ENCODE measurements at regions not wholly inside any gene's neighbourhood (a gene's known extent, or its start where the extent isn't known, plus 50 kb on each side); places are given as distances from the start of the nearest gene placed in this dataset.

DNA sequence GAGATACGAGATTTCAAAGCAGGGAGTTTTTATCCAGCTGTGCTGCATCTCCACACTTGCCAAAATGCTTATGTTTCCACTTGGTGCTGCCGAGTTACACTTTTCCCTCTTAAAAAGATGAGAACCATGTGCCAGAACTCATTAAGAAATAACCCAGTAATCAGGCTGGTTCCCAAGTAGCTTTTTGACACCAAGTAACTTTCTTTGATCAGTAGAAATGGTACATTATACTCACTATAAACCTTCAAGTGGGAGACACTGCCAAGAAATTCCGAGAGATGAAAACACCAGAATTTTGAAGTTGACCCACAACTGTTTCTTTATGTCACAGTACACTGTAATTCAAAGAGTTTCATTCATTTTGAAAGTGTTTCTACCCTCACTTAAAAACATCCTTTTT, 164.6 kb upstream of the CCDC54 start:
- Histone ChIP-seq H3K9me3 (no peaks in the 10 kb centered on the region), H3K27me3 (replicated peaks; ENCODE audit: insufficient read depth) (no peaks in the 10 kb centered on the region), H3K36me3 (no peaks in the 10 kb centered on the region), H3K4me1 (ENCODE audit: control insufficient read depth in 1 of 2, low read depth in 2 of 2) (peaks cover 18 to 41% of the 10 kb centered on the region in 2 donors), H3K27ac (no peak overlapping the region), H3K4me3 (no peak overlapping the region)
- DNase-seq (ENCODE audit: low spot score) (no peak), ATAC-seq (ENCODE audit: insufficient number of reproducible peaks, low FRiP score, low read depth) (no peak)
- TF ChIP-seq CTCF (IDR thresholded peaks at IDR 0.05): no peak

DNA sequence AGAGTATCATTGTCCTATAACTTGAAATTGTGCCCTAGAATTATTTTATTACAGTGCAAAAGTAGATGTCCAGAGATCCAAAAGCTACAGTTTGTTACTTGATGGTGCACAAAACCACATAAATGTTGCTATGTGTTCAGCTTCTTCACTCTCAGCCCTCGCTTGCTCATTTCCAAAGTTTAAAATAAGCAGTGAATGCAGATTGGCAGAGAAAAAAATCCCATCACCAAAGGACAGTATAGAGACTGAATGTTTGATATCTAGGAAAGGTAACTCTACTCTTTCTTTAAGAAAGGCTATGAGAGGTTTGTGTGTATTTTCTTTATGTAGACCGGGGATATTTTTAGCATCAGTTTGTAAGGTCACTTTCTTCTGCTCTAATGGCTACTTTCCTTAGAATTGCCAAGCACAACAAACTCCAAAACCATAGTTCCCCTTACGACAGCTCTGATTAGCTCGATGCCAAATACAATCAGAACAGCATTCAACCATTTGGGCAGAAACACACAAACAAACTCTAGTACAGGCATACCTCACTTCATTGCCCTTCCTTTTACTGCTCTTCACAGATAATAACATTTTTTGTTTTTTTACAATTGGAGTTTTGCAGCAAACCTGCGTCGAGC, 164.1 kb upstream of the CCDC54 start:
- ATAC-seq (ENCODE audit: insufficient number of reproducible peaks, low FRiP score, low read depth) (no peak), DNase-seq (ENCODE audit: low spot score) (no peak)
- no peaks in the 10 kb centered on the region for H3K36me3 ChIP-seq
- no peak overlapping the region for H3K27ac ChIP-seq
- H3K9me3 ChIP-seq: no peaks in the 10 kb centered on the region
- no peak overlapping the region for H3K4me3 ChIP-seq
- peaks cover 16 to 37% of the 10 kb centered on the region in 2 donors for H3K4me1 ChIP-seq (ENCODE audit: control insufficient read depth in 1 of 2, low read depth in 2 of 2)
- H3K27me3 ChIP-seq (replicated peaks; ENCODE audit: insufficient read depth): no peaks in the 10 kb centered on the region
- no peak for TF ChIP-seq CTCF (IDR thresholded peaks at IDR 0.05)

DNA sequence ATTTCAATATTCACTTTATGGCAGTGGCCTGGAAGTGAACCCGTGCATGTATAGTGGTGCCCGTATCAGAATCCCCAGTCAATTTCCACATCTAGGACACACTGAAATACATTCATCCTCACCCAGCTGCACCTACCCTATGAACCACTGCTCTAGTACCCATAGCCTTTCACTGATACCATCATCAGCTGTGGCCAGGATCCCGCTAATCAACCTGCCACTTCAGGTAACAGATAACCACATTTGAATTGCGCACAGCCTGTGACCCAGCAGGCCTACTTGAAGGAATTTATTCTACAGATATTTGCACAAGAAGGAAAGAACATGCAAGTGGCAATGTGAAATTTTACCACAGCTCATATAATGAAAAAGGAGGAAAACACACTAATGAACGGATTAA, 161.0 kb upstream of the CCDC54 start:
- Histone ChIP-seq H3K27me3 (replicated peaks; ENCODE audit: insufficient read depth) (no peaks in the 10 kb centered on the region), H3K36me3 (no peaks in the 10 kb centered on the region), H3K9me3 (no peaks in the 10 kb centered on the region), H3K4me1 (ENCODE audit: control insufficient read depth in 1 of 2, low read depth in 2 of 2) (peaks cover 6 to 15% of the 10 kb centered on the region in 2 donors), H3K27ac (no peak overlapping the region), H3K4me3 (no peak overlapping the region)
- TF ChIP-seq CTCF (IDR thresholded peaks at IDR 0.05): no peak
- ATAC-seq (ENCODE audit: insufficient number of reproducible peaks, low FRiP score, low read depth): no peak
- DNase-seq (ENCODE audit: low spot score): no peak

DNA sequence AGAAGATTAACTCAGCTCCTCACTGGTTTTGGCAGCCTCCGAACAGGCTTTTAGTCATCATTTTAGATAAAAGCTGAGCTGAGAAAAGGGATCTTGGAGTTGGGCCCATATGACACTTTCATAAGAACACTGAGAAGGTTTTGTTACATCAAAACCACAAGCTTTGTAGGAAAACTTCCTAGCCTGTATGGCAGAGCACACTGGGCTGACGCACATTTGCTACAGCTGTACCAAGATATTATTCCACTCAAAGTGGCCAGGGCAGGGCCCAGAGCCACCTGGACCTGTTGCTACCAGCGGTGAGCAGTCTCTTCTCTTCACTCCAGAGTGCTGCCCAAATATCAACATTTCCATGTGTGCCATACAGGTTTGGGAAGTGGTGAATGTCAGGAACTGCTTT, 160.5 kb upstream of the CCDC54 start:
- Histone ChIP-seq H3K36me3 (no peaks in the 10 kb centered on the region), H3K27ac (no peak overlapping the region), H3K4me1 (ENCODE audit: control insufficient read depth in 1 of 2, low read depth in 2 of 2) (peaks cover 6 to 15% of the 10 kb centered on the region in 2 donors), H3K4me3 (no peak overlapping the region), H3K27me3 (replicated peaks; ENCODE audit: insufficient read depth) (no peaks in the 10 kb centered on the region), H3K9me3 (no peaks in the 10 kb centered on the region)
- ATAC-seq (ENCODE audit: insufficient number of reproducible peaks, low FRiP score, low read depth) (peak; percentile 41), DNase-seq (ENCODE audit: low spot score) (no peak)
- no peak for TF ChIP-seq CTCF (IDR thresholded peaks at IDR 0.05)

GRCh38 chr3:107217172-107217571, 160.1 kb upstream of the CCDC54 start:
- DNase-seq (ENCODE audit: low spot score) (no peak), ATAC-seq (ENCODE audit: insufficient number of reproducible peaks, low FRiP score, low read depth) (no peak)
- Histone ChIP-seq H3K27me3 (replicated peaks; ENCODE audit: insufficient read depth) (no peaks in the 10 kb centered on the region), H3K36me3 (no peaks in the 10 kb centered on the region), H3K4me3 (no peak overlapping the region), H3K27ac (no peak overlapping the region), H3K4me1 (ENCODE audit: control insufficient read depth in 1 of 2, low read depth in 2 of 2) (peaks cover 6 to 15% of the 10 kb centered on the region in 2 donors), H3K9me3 (no peaks in the 10 kb centered on the region)
- TF ChIP-seq CTCF (IDR thresholded peaks at IDR 0.05): no peak
